Mucosa of descending colon (tissue), 3 donors: ENCODE measurements at regions not wholly inside any gene's neighbourhood (a gene's known extent, or its start where the extent isn't known, plus 50 kb on each side); places are given as distances from the start of the nearest gene placed in this dataset.
A peak's percentile ranks its signal among the peaks of the same experiment; 100 is the strongest.

Source experiments
- ATAC-seq: fragments of 200-7000 bp; cut with Tn5 transposase; one replicate; pipeline ENCODE4 v1.9.1; 2020; ENCODE audit warnings: mild to moderate bottlenecking, moderate library complexity
- DNase-seq, 3 donors: peaks; one replicate each; pipeline ENCODE4 v3.0.0-alpha.2; 2020
- H3K36me3 ChIP-seq: fragments of 200-600 bp; one replicate; pipeline ENCODE4 v1.8.0; 2021; ENCODE audit warnings: low read depth, mild to moderate bottlenecking
- H3K4me1 ChIP-seq: fragments of 200-600 bp; one replicate; pipeline ENCODE4 v1.8.0; 2021; ENCODE audit warnings: low read depth, mild to moderate bottlenecking
- H3K4me3 ChIP-seq: fragments of 200-600 bp; one replicate; pipeline ENCODE4 v1.8.0; 2021; ENCODE audit warnings: mild to moderate bottlenecking
- H3K9me3 ChIP-seq: fragments of 200-600 bp; one replicate; pipeline ENCODE4 v1.8.0; 2021; ENCODE audit warnings: mild to moderate bottlenecking
- CTCF ChIP-seq: fragments of 200-600 bp; IDR thresholded peaks from one replicate; pipeline ENCODE4 v1.8.0; 2022; ENCODE audit warnings: antibody characterized with exemption, mild to moderate bottlenecking
- intact Hi-C, 2 donors: fragments of 100-400 bp; cut with DNase I in 1 of 2; cut with micrococcal nuclease in 1 of 2; formaldehyde crosslinking; loops; one replicate each; pipeline versions ENCODE4 v1.11.0 to v1.11.1; 2022; cut with DNase I, micrococcal nuclease
- donor health status: DM: no; HTN: no; CAD: no; lungs with moderate emphysema.
- donor health status: DM: no; HTN: no; CAD: no.
- donor health status: DM: no; HTN: yes; CAD: no.

- no peak for DNase-seq
- Histone ChIP-seq H3K4me3 (no peak overlapping the region), H3K9me3 (no peaks in the 10 kb centered on the region), H3K36me3 (no peaks in the 10 kb centered on the region), H3K4me1 (no peaks in the 10 kb centered on the region)
- no peak for ATAC-seq
- no peak for TF ChIP-seq CTCF
- intact Hi-C loops, result no loop called here
Observed at GRCh38 chr12:67884596-67884995, 104.7 kb upstream of the IFNG-AS1 start.

GRCh38 chr12:67885375-67886169 is 103.7 kb upstream of the IFNG-AS1 start:
- Histone ChIP-seq H3K36me3 (no peaks in the 10 kb centered on the region), H3K4me3 (no peak overlapping the region), H3K4me1 (no peaks in the 10 kb centered on the region), H3K9me3 (no peaks in the 10 kb centered on the region)
- no peak for TF ChIP-seq CTCF
- intact Hi-C loops, result no loop called here
- ATAC-seq (no peak), DNase-seq (no peak)

GRCh38 chr12:67887065-67887464 is 102.2 kb upstream of the IFNG-AS1 start:
- DNase-seq, result no peak

GRCh38 chr12:67889931-67890330 is 99.3 kb upstream of the IFNG-AS1 start:
- DNase-seq (no peak), ATAC-seq (peak; percentile 52)
- no peak overlapping the region for H3K4me3 ChIP-seq
- H3K9me3 ChIP-seq, result no peaks in the 10 kb centered on the region
- no peak for TF ChIP-seq CTCF
- intact Hi-C loops, result no loop called here
- H3K4me1 ChIP-seq, result no peaks in the 10 kb centered on the region
- no peaks in the 10 kb centered on the region for H3K36me3 ChIP-seq

More at GRCh38 chr12:67887065-67887464, 102.2 kb upstream of the IFNG-AS1 start:
- H3K4me3 ChIP-seq, result no peak overlapping the region
- no peaks in the 10 kb centered on the region for H3K9me3 ChIP-seq
- no peaks in the 10 kb centered on the region for H3K4me1 ChIP-seq
- intact Hi-C loops, result no loop called here
- no peaks in the 10 kb centered on the region for H3K36me3 ChIP-seq
- no peak for ATAC-seq
- no peak for TF ChIP-seq CTCF

- no peak overlapping the region for H3K4me3 ChIP-seq
- ATAC-seq (no peak), DNase-seq (no peak)
- H3K36me3 ChIP-seq, result no peaks in the 10 kb centered on the region
- intact Hi-C loops, result no loop called here
- H3K9me3 ChIP-seq, result no peaks in the 10 kb centered on the region
- TF ChIP-seq CTCF, result no peak
- no peaks in the 10 kb centered on the region for H3K4me1 ChIP-seq
Observed at GRCh38 chr12:67890726-67891258, 98.5 kb upstream of the IFNG-AS1 start.
